H9 (cell line): ENCODE measurements at regions not wholly inside any gene's neighbourhood (a gene's known extent, or its start where the extent isn't known, plus 50 kb on each side); places are given as distances from the start of the nearest gene placed in this dataset.

Experiments
- DNase-seq: peaks from one replicate; pipeline ENCODE4 v3.0.0-alpha.2; 2017
- H2AFZ ChIP-seq: one replicate; pipeline ENCODE4 v1.6.1; 2013; ENCODE audit warnings: mild to moderate bottlenecking, low read length, control low read depth, moderate library complexity
- H2AK5ac ChIP-seq: 2 replicates; pipeline ENCODE4 v1.6.1; 2013; ENCODE audit warnings: low read length, control low read depth, mixed read lengths; ENCODE audit not compliant: insufficient read length
- H2BK120ac ChIP-seq: one replicate; pipeline ENCODE4 v1.6.1; 2013; ENCODE audit warnings: low read depth, mild to moderate bottlenecking, low read length, control low read depth, inconsistent platforms; ENCODE audit not compliant: poor library complexity, severe bottlenecking
- H2BK12ac ChIP-seq: 2 replicates; pipeline ENCODE4 v1.6.1; 2013; ENCODE audit warnings: low read length, control low read depth, mixed read lengths, low read depth; ENCODE audit not compliant: insufficient read length
- H2BK15ac ChIP-seq: 2 replicates; pipeline ENCODE4 v1.6.1; 2013; ENCODE audit warnings: low read depth, low read length, control low read depth
- H2BK20ac ChIP-seq: one replicate; pipeline ENCODE4 v1.6.1; 2013; ENCODE audit warnings: low read depth, mild to moderate bottlenecking, low read length, control low read depth, inconsistent platforms; ENCODE audit not compliant: poor library complexity, severe bottlenecking
- H2BK5ac ChIP-seq: 2 replicates; pipeline ENCODE4 v1.6.1; 2013; ENCODE audit warnings: low read length, control low read depth, mixed read lengths; ENCODE audit not compliant: insufficient read length
- H3K14ac ChIP-seq: 2 replicates; pipeline ENCODE4 v1.6.1; 2013; ENCODE audit warnings: low read length, control low read depth; ENCODE audit not compliant: insufficient read depth
- H3K18ac ChIP-seq: 2 replicates; pipeline ENCODE4 v1.6.1; 2013; ENCODE audit warnings: low read depth, mild to moderate bottlenecking, mixed read lengths, low read length, control low read depth; ENCODE audit not compliant: insufficient read length
- H3K23ac ChIP-seq: 2 replicates; pipeline ENCODE4 v1.6.1; 2013; ENCODE audit warnings: low read length, control low read depth, mixed read lengths, low read depth; ENCODE audit not compliant: insufficient read length
- H3K23me2 ChIP-seq: 2 replicates; pipeline ENCODE4 v1.6.1; 2013; ENCODE audit warnings: low read depth, mild to moderate bottlenecking, mixed read lengths, low read length, control low read depth; ENCODE audit not compliant: insufficient read length, poor library complexity, severe bottlenecking
- H3K27ac ChIP-seq: 2 replicates; pipeline ENCODE4 v1.5.1; 2013; ENCODE audit warnings: low read length, control low read depth, mixed read lengths, low read depth; ENCODE audit not compliant: insufficient read length
- H3K27me3 ChIP-seq: 2 replicates; pipeline ENCODE4 v1.6.1; 2013; ENCODE audit warnings: low read length, control low read depth, inconsistent platforms; ENCODE audit not compliant: insufficient read depth
- H3K4ac ChIP-seq: 2 replicates; pipeline ENCODE4 v1.6.1; 2013; ENCODE audit warnings: low read depth, mild to moderate bottlenecking, control low read depth, inconsistent platforms, low read length, moderate library complexity
- H3K4me1 ChIP-seq: 2 replicates; pipeline ENCODE4 v1.6.1; 2013; ENCODE audit warnings: low read length, control low read depth, inconsistent platforms; ENCODE audit not compliant: insufficient read depth
- H3K4me2 ChIP-seq: 2 replicates; pipeline ENCODE4 v1.6.1; 2013; ENCODE audit warnings: low read length, control low read depth, mixed read lengths; ENCODE audit not compliant: insufficient read length, insufficient read depth
- H3K56ac ChIP-seq: 2 replicates; pipeline ENCODE4 v1.6.1; 2013; ENCODE audit warnings: low read depth, mild to moderate bottlenecking, mixed read lengths, low read length, control low read depth; ENCODE audit not compliant: insufficient read length
- H3K79me1 ChIP-seq: 2 replicates; pipeline ENCODE4 v1.6.1; 2013; ENCODE audit warnings: low read depth, mild to moderate bottlenecking, moderate library complexity, low read length, control low read depth, inconsistent platforms; ENCODE audit not compliant: insufficient read depth, poor library complexity, severe bottlenecking
- H3K79me2 ChIP-seq: 2 replicates; pipeline ENCODE4 v1.6.1; 2013; ENCODE audit warnings: low read length, control low read depth, inconsistent platforms; ENCODE audit not compliant: insufficient read depth
- H3K9ac ChIP-seq: 2 replicates; pipeline ENCODE4 v1.6.1; 2013; ENCODE audit warnings: low read length, control low read depth, mixed read lengths; ENCODE audit not compliant: insufficient read length; ENCODE audit errors: extremely low read depth
- H3K9me3 ChIP-seq: one replicate; pipeline ENCODE4 v1.6.1; 2013; ENCODE audit warnings: low read depth, low read length, inconsistent platforms; ENCODE audit not compliant: control insufficient read depth
- H3T11ph ChIP-seq: one replicate; pipeline ENCODE4 v1.6.1; 2013; ENCODE audit warnings: mild to moderate bottlenecking, low read length, control low read depth, inconsistent platforms
- H4K20me1 ChIP-seq: one replicate; pipeline ENCODE4 v1.6.1; 2013; ENCODE audit not compliant: control insufficient read depth, insufficient read length, insufficient read depth
- H4K5ac ChIP-seq: 2 replicates; pipeline ENCODE4 v1.6.1; 2013; ENCODE audit warnings: low read depth, mild to moderate bottlenecking, mixed read lengths, low read length, control low read depth; ENCODE audit not compliant: insufficient read length
- H4K8ac ChIP-seq: replicated peaks from 2 replicates; pipeline ENCODE4 v1.6.1; 2013; ENCODE audit warnings: low read length, control low read depth, mixed read lengths, low read depth; ENCODE audit not compliant: insufficient read length
- H4K91ac ChIP-seq: 2 replicates; pipeline ENCODE4 v1.6.1; 2013; ENCODE audit warnings: low read depth, mild to moderate bottlenecking, moderate library complexity, mixed read lengths, low read length, control low read depth; ENCODE audit not compliant: insufficient read length
- H3K27ac Mint-ChIP-seq, 3 experiments: 2 replicates in 2 of 3; 3 replicates in 1 of 3; pipeline ENCODE4 v1.8.0; 2020 to 2021; ENCODE audit warnings: mixed read lengths in 3 of 3, mild to moderate bottlenecking in 1 of 3, moderate library complexity in 1 of 3
- H3K27me3 Mint-ChIP-seq: 2 replicates; pipeline ENCODE4 v1.8.0; 2021; ENCODE audit warnings: low read depth, mild to moderate bottlenecking, moderate library complexity, mixed read lengths
- H3K36me3 Mint-ChIP-seq, 3 experiments: 2 replicates in 2 of 3; 3 replicates in 1 of 3; pipeline ENCODE4 v1.8.0; 2020 to 2021; ENCODE audit warnings: low read depth in 3 of 3, mixed read lengths in 3 of 3; ENCODE audit not compliant: insufficient read depth in 1 of 3
- H3K4me1 Mint-ChIP-seq, 2 experiments: 2 replicates each; pipeline ENCODE4 v1.8.0; 2020; ENCODE audit warnings: mixed read lengths in 2 of 2
- H3K4me3 Mint-ChIP-seq, 2 experiments: 2 replicates in 1 of 2; 3 replicates in 1 of 2; pipeline ENCODE4 v1.8.0; 2020 to 2021; ENCODE audit warnings: mild to moderate bottlenecking in 2 of 2, mixed read lengths in 2 of 2, moderate library complexity in 1 of 2
- H3K9me3 Mint-ChIP-seq, 2 experiments: 2 replicates in 1 of 2; 3 replicates in 1 of 2; pipeline ENCODE4 v1.8.0; 2020; ENCODE audit warnings: mild to moderate bottlenecking in 2 of 2, mixed read lengths in 2 of 2, moderate library complexity in 1 of 2
- WGBS: extraction: QIAGEN DNeasy Blood & Tissue Kit; methylation state at CpG from one replicate; pipeline ENCODE4 v1.1.7; 2013; ENCODE audit warnings: missing lambda C conversion rate, low lambda C conversion rate, mixed read lengths; ENCODE audit not compliant: insufficient read length; ENCODE audit errors: extremely low coverage; 5-methylcytosine and 5-hydroxymethylcytosine counted together
- TF ChIP-seq, protein P1 (sequence below): fragments of 200-600 bp; sonication (generic); conservative IDR thresholded peaks from 3 replicates; pipeline ENCODE4 v1.8.0; 2021; ENCODE audit warnings: antibody characterized with exemption, mild to moderate bottlenecking

DNA sequence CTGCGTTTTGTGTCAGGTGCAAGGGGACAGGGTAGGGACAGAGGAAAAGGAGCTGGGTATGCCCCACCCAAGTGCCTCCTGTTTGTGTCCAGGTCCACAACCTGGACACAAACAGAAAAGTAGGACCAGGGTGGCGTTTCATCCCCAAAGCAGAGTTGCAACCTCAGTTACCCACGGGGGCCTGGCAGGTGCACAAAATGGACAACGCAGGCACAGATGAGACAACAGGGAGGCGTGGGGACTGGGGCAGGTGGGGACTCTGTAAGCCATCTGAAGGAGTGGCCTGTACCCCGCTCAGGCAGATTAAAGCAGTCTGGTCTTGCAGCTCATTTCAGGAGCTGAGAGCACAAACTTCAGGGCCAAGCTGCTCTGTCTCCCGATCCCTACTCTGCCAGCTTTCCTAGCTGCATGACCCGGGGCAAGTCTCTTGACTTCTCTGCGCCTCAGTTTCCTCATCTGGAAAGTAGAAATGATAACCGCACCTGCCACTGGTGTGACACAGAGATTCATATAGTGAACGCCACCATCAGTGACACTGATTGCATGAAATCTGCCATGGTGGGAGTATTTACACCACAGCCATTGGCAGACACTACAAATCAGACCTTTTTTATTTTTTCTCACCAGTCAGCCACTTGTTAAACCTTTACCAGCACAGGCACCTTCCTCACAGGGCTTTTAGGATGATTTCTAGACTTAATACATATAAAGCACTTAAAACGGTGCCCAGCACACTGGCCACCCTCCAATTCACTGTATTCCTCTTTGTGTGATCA lies 123.0 kb downstream of the PHETA1 start:
- H2BK120ac ChIP-seq, result no peak overlapping the region
- Mint-ChIP-seq H3K27me3 (no peaks in the 10 kb centered on the region; the same call in none of the 2 replicates), H3K27ac (no peak overlapping the region), H3K4me1 (peaks cover 0 to 11% of the 10 kb centered on the region in 2 experiments; a peak in 2 of 4 replicates), H3K9me3 (peaks cover 2 to 12% of the 10 kb centered on the region in 2 experiments; a peak in 4 of 5 replicates), H3K4me3 (no peak overlapping the region), H3K36me3 (peaks cover 0 to 5% (median 3%) of the 10 kb centered on the region in 3 experiments; a peak in 2 of 7 replicates)
- no peak overlapping the region for H3K56ac ChIP-seq
- DNase-seq, result no peak
- H3K9me3 ChIP-seq, result no peaks in the 10 kb centered on the region
- TF ChIP-seq, protein P1, sequence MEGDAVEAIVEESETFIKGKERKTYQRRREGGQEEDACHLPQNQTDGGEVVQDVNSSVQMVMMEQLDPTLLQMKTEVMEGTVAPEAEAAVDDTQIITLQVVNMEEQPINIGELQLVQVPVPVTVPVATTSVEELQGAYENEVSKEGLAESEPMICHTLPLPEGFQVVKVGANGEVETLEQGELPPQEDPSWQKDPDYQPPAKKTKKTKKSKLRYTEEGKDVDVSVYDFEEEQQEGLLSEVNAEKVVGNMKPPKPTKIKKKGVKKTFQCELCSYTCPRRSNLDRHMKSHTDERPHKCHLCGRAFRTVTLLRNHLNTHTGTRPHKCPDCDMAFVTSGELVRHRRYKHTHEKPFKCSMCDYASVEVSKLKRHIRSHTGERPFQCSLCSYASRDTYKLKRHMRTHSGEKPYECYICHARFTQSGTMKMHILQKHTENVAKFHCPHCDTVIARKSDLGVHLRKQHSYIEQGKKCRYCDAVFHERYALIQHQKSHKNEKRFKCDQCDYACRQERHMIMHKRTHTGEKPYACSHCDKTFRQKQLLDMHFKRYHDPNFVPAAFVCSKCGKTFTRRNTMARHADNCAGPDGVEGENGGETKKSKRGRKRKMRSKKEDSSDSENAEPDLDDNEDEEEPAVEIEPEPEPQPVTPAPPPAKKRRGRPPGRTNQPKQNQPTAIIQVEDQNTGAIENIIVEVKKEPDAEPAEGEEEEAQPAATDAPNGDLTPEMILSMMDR, result no peak
- H3K9ac ChIP-seq, result no peak overlapping the region
- no peak overlapping the region for H2BK15ac ChIP-seq
- no peak overlapping the region for H3K14ac ChIP-seq
- no peak overlapping the region for H4K5ac ChIP-seq
- H3K23me2 ChIP-seq, result no peaks in the 10 kb centered on the region
- no peak overlapping the region for H3K23ac ChIP-seq
- no peak overlapping the region for H3T11ph ChIP-seq
- no peak overlapping the region for H2AK5ac ChIP-seq
- H4K20me1 ChIP-seq, result no peaks in the 10 kb centered on the region
- no peak overlapping the region for H3K18ac ChIP-seq
- no peaks in the 10 kb centered on the region; the same call in 1 of the 2 replicates for H3K4me1 ChIP-seq
- H3K27ac ChIP-seq, result no peak overlapping the region
- H3K27me3 ChIP-seq, result no peaks in the 10 kb centered on the region
- no peak overlapping the region for H2AFZ ChIP-seq
- no peak overlapping the region for H3K4me2 ChIP-seq
- H2BK12ac ChIP-seq, result no peak overlapping the region
- no peaks in the 10 kb centered on the region for H3K79me1 ChIP-seq
- H3K79me2 ChIP-seq, result no peaks in the 10 kb centered on the region
- no peak overlapping the region for H2BK20ac ChIP-seq
- H3K4ac ChIP-seq, result no peak overlapping the region
- no peak overlapping the region for H4K91ac ChIP-seq
- no CpG with 5 or more reads among the region's 12 CpGs for WGBS
- H4K8ac ChIP-seq, result no peak overlapping the region
- no peak overlapping the region for H2BK5ac ChIP-seq
